ENCODE measurements at regions not wholly inside any gene's neighbourhood (a gene's known extent, or its start where the extent isn't known, plus 50 kb on each side); places are given as distances from the start of the nearest gene placed in this dataset.

DNA sequence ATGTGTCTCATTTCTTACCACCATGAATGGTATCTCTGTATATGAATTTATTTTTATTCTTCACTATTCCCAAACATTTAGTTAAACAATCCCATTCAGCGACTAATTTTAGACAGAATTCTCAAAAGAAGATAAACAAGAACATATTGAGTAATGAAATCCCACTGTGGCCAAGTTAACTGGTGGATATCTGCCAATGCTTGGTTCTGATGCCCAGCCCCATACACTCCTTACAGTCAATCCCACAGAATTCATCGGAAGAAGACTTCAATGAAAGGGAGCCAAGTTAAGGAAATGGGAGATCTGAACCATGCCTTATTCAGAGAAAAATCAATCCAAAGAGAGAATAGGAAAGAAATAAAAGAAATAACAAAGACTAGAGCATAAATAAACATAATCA is 518.0 kb downstream of the XPNPEP1 start:
- Mint-ChIP-seq H3K4me1 (no peaks in the 10 kb centered on the region), H3K27ac (ENCODE audit: unreplicated experiment) (no peak overlapping the region), H3K27me3 (ENCODE audit: low read depth) (no peaks in the 10 kb centered on the region), H3K4me3 (no peak overlapping the region), H3K9me3 (no peaks in the 10 kb centered on the region), H3K36me3 (ENCODE audit: low read depth) (no peaks in the 10 kb centered on the region)
- DNase-seq (ENCODE audit: low read depth, low spot score): no peak
- TF ChIP-seq, protein P1, sequence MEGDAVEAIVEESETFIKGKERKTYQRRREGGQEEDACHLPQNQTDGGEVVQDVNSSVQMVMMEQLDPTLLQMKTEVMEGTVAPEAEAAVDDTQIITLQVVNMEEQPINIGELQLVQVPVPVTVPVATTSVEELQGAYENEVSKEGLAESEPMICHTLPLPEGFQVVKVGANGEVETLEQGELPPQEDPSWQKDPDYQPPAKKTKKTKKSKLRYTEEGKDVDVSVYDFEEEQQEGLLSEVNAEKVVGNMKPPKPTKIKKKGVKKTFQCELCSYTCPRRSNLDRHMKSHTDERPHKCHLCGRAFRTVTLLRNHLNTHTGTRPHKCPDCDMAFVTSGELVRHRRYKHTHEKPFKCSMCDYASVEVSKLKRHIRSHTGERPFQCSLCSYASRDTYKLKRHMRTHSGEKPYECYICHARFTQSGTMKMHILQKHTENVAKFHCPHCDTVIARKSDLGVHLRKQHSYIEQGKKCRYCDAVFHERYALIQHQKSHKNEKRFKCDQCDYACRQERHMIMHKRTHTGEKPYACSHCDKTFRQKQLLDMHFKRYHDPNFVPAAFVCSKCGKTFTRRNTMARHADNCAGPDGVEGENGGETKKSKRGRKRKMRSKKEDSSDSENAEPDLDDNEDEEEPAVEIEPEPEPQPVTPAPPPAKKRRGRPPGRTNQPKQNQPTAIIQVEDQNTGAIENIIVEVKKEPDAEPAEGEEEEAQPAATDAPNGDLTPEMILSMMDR (conservative IDR thresholded peaks at IDR 0.05): no peak

DNA sequence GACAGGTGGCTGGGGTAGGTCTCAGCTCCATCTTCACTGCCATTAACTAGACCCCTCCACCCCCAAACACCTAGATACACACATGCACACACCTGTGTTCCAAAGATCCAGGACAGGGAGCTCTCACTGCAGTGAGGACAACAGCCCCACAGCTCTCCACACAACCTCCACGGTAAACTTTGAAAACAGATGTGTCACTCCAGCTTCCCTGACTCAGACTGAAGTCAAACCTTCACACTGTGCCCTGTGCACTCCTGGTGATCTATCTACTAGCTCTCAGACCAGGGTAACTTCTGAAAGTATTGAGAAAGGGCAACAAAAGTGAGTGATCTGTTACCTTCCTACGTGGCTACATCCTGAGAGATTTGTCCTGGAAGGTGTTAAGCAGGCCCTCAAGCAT is 519.8 kb downstream of the XPNPEP1 start:
- Mint-ChIP-seq H3K27me3 (ENCODE audit: low read depth) (no peaks in the 10 kb centered on the region), H3K4me1 (no peaks in the 10 kb centered on the region), H3K4me3 (no peak overlapping the region), H3K9me3 (no peaks in the 10 kb centered on the region), H3K27ac (ENCODE audit: unreplicated experiment) (no peak overlapping the region), H3K36me3 (ENCODE audit: low read depth) (no peaks in the 10 kb centered on the region)
- TF ChIP-seq, protein P1 (conservative IDR thresholded peaks at IDR 0.05): no peak
- no peak for DNase-seq (ENCODE audit: low read depth, low spot score)

DNA sequence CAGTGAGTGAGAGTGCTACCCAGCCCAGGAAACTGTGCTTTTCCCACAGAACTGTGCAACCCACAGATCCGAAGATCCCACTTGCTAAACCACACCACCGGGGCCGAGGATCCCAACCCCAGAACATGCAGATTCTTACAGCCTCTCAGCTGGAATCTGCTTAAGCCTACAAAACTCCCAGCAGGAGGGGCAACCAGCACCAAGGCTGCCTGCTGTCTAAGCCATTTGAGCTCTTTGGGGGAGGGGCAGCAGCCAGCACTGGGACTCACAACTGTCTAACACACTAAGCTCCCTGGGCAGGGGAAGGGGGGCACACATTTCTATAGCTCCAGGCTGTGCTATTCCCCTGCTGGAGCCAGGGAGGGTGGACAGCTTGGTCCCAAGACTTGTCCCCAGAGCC is 529.9 kb downstream of the XPNPEP1 start:
- Mint-ChIP-seq H3K4me3 (no peak overlapping the region), H3K27ac (ENCODE audit: unreplicated experiment) (no peak overlapping the region), H3K27me3 (ENCODE audit: low read depth) (no peaks in the 10 kb centered on the region), H3K4me1 (peaks cover 3% of the 10 kb centered on the region), H3K36me3 (ENCODE audit: low read depth) (peaks cover 4% of the 10 kb centered on the region), H3K9me3 (peaks cover 14% of the 10 kb centered on the region)
- no peak for DNase-seq (ENCODE audit: low read depth, low spot score)
- TF ChIP-seq, protein P1 (conservative IDR thresholded peaks at IDR 0.05): no peak

DNA sequence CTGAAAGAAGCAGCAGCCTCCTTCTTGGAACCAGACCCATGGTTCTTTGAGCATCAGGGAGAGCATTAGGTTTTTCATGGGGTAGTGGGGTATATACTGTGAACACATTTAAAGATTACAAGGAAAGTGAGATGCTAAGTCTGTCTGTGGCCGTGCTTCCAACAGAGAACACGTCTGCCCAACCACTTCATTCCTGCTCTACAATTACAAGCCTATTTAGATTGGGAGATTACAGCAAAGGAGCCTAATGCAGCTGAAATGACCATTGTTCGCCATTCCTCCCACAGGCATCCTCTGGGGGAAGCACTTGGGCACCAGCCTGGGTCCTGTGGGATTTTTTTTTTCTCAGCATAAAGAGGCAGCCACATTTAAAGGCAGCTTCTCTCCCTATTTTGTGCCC is 536.4 kb downstream of the XPNPEP1 start:
- H3K4me1 Mint-ChIP-seq: no peaks in the 10 kb centered on the region
- H3K4me3 Mint-ChIP-seq: no peak overlapping the region
- no peak for DNase-seq (ENCODE audit: low read depth, low spot score)
- no peaks in the 10 kb centered on the region for H3K9me3 Mint-ChIP-seq
- TF ChIP-seq, protein P1 (conservative IDR thresholded peaks at IDR 0.05): no peak
- H3K27ac Mint-ChIP-seq (ENCODE audit: unreplicated experiment): no peak overlapping the region
- H3K36me3 Mint-ChIP-seq (ENCODE audit: low read depth): no peaks in the 10 kb centered on the region
- no peaks in the 10 kb centered on the region for H3K27me3 Mint-ChIP-seq (ENCODE audit: low read depth)

DNA sequence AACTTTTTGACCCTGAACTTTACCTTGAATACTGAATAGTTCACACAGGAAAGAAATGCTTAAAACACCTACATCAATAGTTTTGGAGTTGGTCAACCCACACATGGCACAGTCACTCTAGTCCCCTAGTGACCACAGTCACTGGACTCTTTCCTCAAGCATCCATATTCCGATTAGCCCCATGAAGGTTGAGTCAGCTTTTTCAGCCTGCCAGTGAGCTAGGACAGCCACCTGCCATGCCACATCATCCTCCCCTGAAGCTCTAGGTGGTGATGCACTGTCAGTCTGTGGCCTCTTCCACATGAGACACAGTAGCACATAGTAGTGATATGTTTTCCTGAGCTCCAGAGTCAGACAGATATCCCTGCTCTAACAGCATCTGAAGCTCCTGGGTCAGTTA is 537.2 kb downstream of the XPNPEP1 start:
- Mint-ChIP-seq H3K27ac (ENCODE audit: unreplicated experiment) (no peak overlapping the region), H3K4me3 (no peak overlapping the region), H3K27me3 (ENCODE audit: low read depth) (no peaks in the 10 kb centered on the region), H3K9me3 (no peaks in the 10 kb centered on the region), H3K36me3 (ENCODE audit: low read depth) (no peaks in the 10 kb centered on the region), H3K4me1 (no peaks in the 10 kb centered on the region)
- TF ChIP-seq, protein P1 (conservative IDR thresholded peaks at IDR 0.05): no peak
- DNase-seq (ENCODE audit: low read depth, low spot score): no peak

DNA sequence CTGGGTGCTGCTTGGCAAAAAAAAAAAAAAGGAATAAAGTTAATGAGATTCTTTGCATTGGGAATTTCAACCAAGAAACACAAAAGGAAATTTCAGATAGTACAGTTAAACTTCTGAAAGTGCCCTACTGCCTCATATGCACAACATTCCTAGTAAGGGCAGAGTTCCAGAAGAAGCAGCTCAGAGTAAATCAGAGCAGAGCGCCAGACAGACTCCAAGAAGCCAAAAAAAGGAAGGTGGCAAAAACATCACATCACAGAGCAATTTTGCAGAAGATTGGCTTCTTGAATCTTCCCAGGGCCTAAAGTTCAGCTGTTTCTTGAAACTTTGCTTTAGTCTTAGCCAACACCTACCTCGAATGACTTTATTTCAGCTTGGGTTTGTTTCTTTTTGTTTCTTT is 544.1 kb downstream of the XPNPEP1 start:
- Mint-ChIP-seq H3K27me3 (ENCODE audit: low read depth) (no peaks in the 10 kb centered on the region), H3K36me3 (ENCODE audit: low read depth) (no peaks in the 10 kb centered on the region), H3K9me3 (no peaks in the 10 kb centered on the region), H3K4me1 (no peaks in the 10 kb centered on the region), H3K27ac (ENCODE audit: unreplicated experiment) (no peak overlapping the region), H3K4me3 (no peak overlapping the region)
- no peak for DNase-seq (ENCODE audit: low read depth, low spot score)
- TF ChIP-seq, protein P1 (conservative IDR thresholded peaks at IDR 0.05): no peak

Measured in neural crest cell (in vitro differentiated cells).